ENCODE measurements at regions not wholly inside any gene's neighbourhood (a gene's known extent, or its start where the extent isn't known, plus 50 kb on each side); places are given as distances from the start of the nearest gene placed in this dataset.
"Not testable (repeated sequence)": the region's sequence is repeated elsewhere in the genome, so short reads cannot be mapped to it uniquely, and the experiment has no call there.

- Histone ChIP-seq H3K36me3 (no peaks in the 10 kb centered on the region), H3K4me1 (no peaks in the 10 kb centered on the region), H3K27me3 (no peaks in the 10 kb centered on the region), H3K9me3 (no peaks in the 10 kb centered on the region), H3K27ac (no peak overlapping the region), H3K4me3 (no peak overlapping the region)
- TF ChIP-seq, protein P1, sequence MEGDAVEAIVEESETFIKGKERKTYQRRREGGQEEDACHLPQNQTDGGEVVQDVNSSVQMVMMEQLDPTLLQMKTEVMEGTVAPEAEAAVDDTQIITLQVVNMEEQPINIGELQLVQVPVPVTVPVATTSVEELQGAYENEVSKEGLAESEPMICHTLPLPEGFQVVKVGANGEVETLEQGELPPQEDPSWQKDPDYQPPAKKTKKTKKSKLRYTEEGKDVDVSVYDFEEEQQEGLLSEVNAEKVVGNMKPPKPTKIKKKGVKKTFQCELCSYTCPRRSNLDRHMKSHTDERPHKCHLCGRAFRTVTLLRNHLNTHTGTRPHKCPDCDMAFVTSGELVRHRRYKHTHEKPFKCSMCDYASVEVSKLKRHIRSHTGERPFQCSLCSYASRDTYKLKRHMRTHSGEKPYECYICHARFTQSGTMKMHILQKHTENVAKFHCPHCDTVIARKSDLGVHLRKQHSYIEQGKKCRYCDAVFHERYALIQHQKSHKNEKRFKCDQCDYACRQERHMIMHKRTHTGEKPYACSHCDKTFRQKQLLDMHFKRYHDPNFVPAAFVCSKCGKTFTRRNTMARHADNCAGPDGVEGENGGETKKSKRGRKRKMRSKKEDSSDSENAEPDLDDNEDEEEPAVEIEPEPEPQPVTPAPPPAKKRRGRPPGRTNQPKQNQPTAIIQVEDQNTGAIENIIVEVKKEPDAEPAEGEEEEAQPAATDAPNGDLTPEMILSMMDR (IDR thresholded peaks at IDR 0.05) = no peak
- TF ChIP-seq POLR2AphosphoS5 (IDR thresholded peaks at IDR 0.05) (no peak), EP300 (IDR thresholded peaks at IDR 0.05) (no peak), POLR2A (IDR thresholded peaks at IDR 0.05) (no peak)
- ATAC-seq (ENCODE audit: low FRiP score in 2 of 2) = no peak
- WGBS, 2 donors = 86 to 88% methylated on average over 4 of the region's 4 CpGs
- no peak for DNase-seq
These were observed 367.6 kb downstream of the HLX start for GRCh38 chr1:221246628-221247415.

GRCh38 chr1:221251580-221251979 is 372.3 kb downstream of the HLX start:
- Histone ChIP-seq H3K4me1 (no peaks in the 10 kb centered on the region), H3K4me3 (no peak overlapping the region), H3K27me3 (no peaks in the 10 kb centered on the region), H3K27ac (no peak overlapping the region), H3K36me3 (no peaks in the 10 kb centered on the region), H3K9me3 (no peaks in the 10 kb centered on the region)
- TF ChIP-seq, protein P1 (IDR thresholded peaks at IDR 0.05) = no peak
- TF ChIP-seq POLR2AphosphoS5 (IDR thresholded peaks at IDR 0.05) (no peak), POLR2A (IDR thresholded peaks at IDR 0.05) (no peak), EP300 (IDR thresholded peaks at IDR 0.05) (no peak)
- ATAC-seq (ENCODE audit: low FRiP score in 2 of 2) (no peak), DNase-seq (no peak)
- WGBS, 2 donors = 83 to 96% methylated on average over 2 of the region's 2 CpGs

DNA sequence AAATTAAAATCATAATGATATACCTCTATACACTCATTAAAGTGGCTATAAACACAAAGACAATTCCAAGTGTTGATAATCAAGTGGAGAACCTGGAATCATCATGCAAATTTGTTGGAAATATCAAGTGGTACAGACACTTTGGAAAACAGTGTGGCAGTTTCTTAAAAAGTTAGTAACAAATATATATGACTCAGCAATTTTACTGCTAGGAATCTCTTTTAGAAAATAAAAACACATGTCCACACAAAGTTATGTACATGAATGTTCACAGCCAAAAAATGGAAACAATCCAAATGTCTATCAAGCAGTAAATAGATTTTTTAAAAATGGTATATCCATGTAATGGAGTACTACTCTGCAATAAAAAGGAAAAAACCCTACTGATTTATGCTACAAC is 375.6 kb downstream of the HLX start:
- ATAC-seq (ENCODE audit: low FRiP score in 2 of 2) (no peak), DNase-seq (no peak)
- no peaks in the 10 kb centered on the region for H3K4me1 ChIP-seq
- peaks cover 0 to 4% (median 0%) of the 10 kb centered on the region in 4 donors for H3K9me3 ChIP-seq
- H3K27me3 ChIP-seq = no peaks in the 10 kb centered on the region
- TF ChIP-seq POLR2A (IDR thresholded peaks at IDR 0.05) (no peak), EP300 (IDR thresholded peaks at IDR 0.05) (no peak), POLR2AphosphoS5 (IDR thresholded peaks at IDR 0.05) (no peak)
- TF ChIP-seq, protein P1 (IDR thresholded peaks at IDR 0.05) = no peak
- no peaks in the 10 kb centered on the region for H3K36me3 ChIP-seq
- no peak overlapping the region for H3K4me3 ChIP-seq
- no peak overlapping the region for H3K27ac ChIP-seq

DNA sequence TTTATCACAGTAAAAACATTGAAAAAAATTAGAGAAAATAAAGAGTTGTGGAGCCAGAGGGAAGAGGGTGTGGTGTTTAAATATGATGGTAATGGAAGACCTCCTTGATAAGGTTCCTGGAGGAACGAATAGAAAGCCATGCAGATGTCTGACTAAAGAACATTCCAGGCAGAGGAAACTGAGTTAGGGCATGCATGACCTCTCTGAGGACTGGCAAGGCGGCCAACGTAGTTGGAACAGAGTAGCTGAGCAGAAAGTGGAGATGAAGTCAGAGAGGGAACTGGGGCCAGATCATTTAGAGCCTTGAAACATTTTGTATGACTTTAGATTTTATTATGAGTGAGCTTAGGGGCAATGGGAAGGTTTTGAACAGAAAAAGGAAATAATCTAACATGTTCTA is 377.5 kb downstream of the HLX start:
- no peak for TF ChIP-seq POLR2A (IDR thresholded peaks at IDR 0.05)
- TF ChIP-seq, protein P1 (IDR thresholded peaks at IDR 0.05) = no peak
- no peak for TF ChIP-seq POLR2AphosphoS5 (IDR thresholded peaks at IDR 0.05)
- no peak for TF ChIP-seq EP300 (IDR thresholded peaks at IDR 0.05)
- no peaks in the 10 kb centered on the region for H3K27me3 ChIP-seq
- no peaks in the 10 kb centered on the region for H3K4me1 ChIP-seq
- no peaks in the 10 kb centered on the region for H3K36me3 ChIP-seq
- ATAC-seq (ENCODE audit: low FRiP score in 2 of 2) (peak in 1 of 2 donors; percentile 71), DNase-seq (no peak)
- no peak overlapping the region for H3K27ac ChIP-seq
- H3K9me3 ChIP-seq = peaks cover 0 to 4% (median 0%) of the 10 kb centered on the region in 4 donors
- H3K4me3 ChIP-seq = no peak overlapping the region
- 74 to 83% methylated on average over 3 of the region's 3 CpGs for WGBS, 2 donors

DNA sequence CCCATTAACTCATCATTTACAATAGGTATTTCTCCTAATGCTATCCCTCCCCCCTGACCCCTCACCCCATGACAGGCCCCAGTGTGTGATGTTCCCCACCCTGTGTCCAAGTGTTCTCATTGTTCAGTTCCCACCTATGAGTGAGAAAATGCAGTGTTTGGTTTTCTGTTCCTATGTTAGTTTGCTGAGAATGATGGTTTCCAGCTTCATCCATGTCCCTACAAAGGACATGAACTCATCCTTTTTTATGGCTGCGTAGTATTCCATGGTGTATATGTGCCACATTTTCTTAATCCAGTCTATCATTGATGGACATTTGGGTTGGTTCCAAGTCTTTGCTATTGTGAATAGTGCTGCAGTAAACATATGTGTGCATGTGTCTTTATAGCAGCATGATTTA is 378.3 kb downstream of the HLX start:
- not testable (repeated sequence) for ATAC-seq (ENCODE audit: low FRiP score in 2 of 2); DNase-seq; H3K4me3 ChIP-seq; H3K36me3 ChIP-seq; H3K4me1 ChIP-seq; H3K27ac ChIP-seq; H3K9me3 ChIP-seq; H3K27me3 ChIP-seq
- whole genome bisulfite sequencing, 2 donors = 67 to 100% methylated on average over 1 of the region's 1 CpG

DNA sequence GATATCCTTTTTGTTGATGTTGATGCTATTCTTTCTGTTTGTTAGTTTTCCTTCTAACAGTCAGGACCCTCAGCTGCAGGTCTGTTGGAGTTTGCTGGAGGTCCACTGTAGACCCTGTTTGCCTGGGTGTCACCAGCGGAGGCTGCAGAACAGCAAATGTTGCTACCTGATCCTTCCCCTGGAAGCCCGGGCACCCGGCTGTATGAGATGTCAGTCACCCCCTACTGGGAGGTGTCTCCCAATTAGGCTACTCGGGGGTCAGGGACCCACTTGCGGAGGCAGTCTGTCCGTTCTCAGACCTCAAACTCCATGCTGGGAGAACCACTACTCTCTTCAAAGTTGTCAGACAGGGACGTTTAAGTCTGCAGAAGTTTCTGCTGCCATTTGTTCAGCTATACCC is 383.4 kb downstream of the HLX start:
- H3K36me3 ChIP-seq; ATAC-seq (ENCODE audit: low FRiP score in 2 of 2): not testable (repeated sequence)

More for the DNA sequence above, 383.4 kb downstream of the HLX start:
- not testable (repeated sequence) for H3K27ac ChIP-seq, H3K4me3 ChIP-seq, DNase-seq, H3K9me3 ChIP-seq, H3K27me3 ChIP-seq
- WGBS, 2 donors = 90 to 93% methylated on average over 6 to 7 of the region's 7 CpGs
- H3K4me1 ChIP-seq = peaks cover 0 to 11% (median 4%) of the 10 kb centered on the region in 4 donors

All from upper lobe of left lung (tissue), 6 donors.